OCI-LY3 (cell line): ENCODE measurements at regions not wholly inside any gene's neighbourhood (a gene's known extent, or its start where the extent isn't known, plus 50 kb on each side); places are given as distances from the start of the nearest gene placed in this dataset.

Experiments used
- H2AFZ ChIP-seq: fragments of 200-600, 300-600 bp; shearing (Covaris generic); 2 replicates; pipeline ENCODE4 v1.6.0; 2014; ENCODE audit warnings: antibody characterized with exemption, low read depth, low read length
- H3K27ac ChIP-seq: fragments of 200-600, 300-600 bp; sonication (generic); 2 replicates; pipeline ENCODE4 v1.5.1; 2014; ENCODE audit warnings: mild to moderate bottlenecking, low read length, moderate library complexity, mixed read lengths
- H3K27me3 ChIP-seq: fragments of 200-600, 300-600 bp; sonication (generic); 2 replicates; pipeline ENCODE4 v1.6.1; 2014; ENCODE audit warnings: low read depth, low read length, mixed read lengths
- H3K36me3 ChIP-seq: fragments of 200-600, 300-600 bp; sonication (generic); replicated peaks from 2 replicates; pipeline ENCODE3; 2014; ENCODE audit warnings: low read depth, low read length, mixed read lengths
- H3K4me1 ChIP-seq: fragments of 300-600, 200-600 bp; sonication (generic); 2 replicates; pipeline ENCODE4 v1.6.1; 2014; ENCODE audit warnings: low read length, mixed read lengths
- H3K4me2 ChIP-seq: fragments of 200-600, 300-600 bp; sonication (generic); 2 replicates; pipeline ENCODE4 v1.6.1; 2014; ENCODE audit warnings: low read length, mixed read lengths
- H3K4me3 ChIP-seq: fragments of 300-600, 200-600 bp; sonication (generic); 2 replicates; pipeline ENCODE4 v1.5.1; 2014; ENCODE audit warnings: antibody characterized with exemption, mild to moderate bottlenecking, low read length, moderate library complexity
- H3K79me2 ChIP-seq: fragments of 300-600, 200-600 bp; shearing (Covaris generic); 2 replicates; pipeline ENCODE4 v1.6.1; 2014; ENCODE audit warnings: mild to moderate bottlenecking, low read length, mixed read lengths
- H3K9ac ChIP-seq: fragments of 300-600, 200-600 bp; shearing (Covaris generic); 2 replicates; pipeline ENCODE4 v1.6.0; 2014; ENCODE audit warnings: mild to moderate bottlenecking, low read length, moderate library complexity
- H3K9me3 ChIP-seq: fragments of 200-600, 300-600 bp; shearing (Covaris generic); 2 replicates; pipeline ENCODE4 v1.6.1; 2014; ENCODE audit warnings: low read length, mixed read lengths; ENCODE audit not compliant: insufficient read depth
- H4K20me1 ChIP-seq: fragments of 200-600, 300-600 bp; sonication (generic); 2 replicates; pipeline ENCODE4 v1.6.1; 2016; ENCODE audit warnings: low read length, mixed read lengths; ENCODE audit not compliant: insufficient read depth
- CTCF ChIP-seq: fragments of 200-600, 300-600 bp; sonication (generic); IDR thresholded peaks from 2 replicates; pipeline ENCODE4 v1.5.1; 2014; ENCODE audit warnings: antibody characterized with exemption, low read length, low read depth
- EZH2phosphoT487 ChIP-seq: fragments of 200-600 bp; shearing (Covaris generic); IDR thresholded peaks from 2 replicates; pipeline ENCODE4 v1.6.1; 2018; ENCODE audit warnings: antibody characterized with exemption, mixed run types, low read depth

- no peak overlapping the region for H2AFZ ChIP-seq
These were observed 214.8 kb upstream of the NAALADL2 start for GRCh38 chr3:174644287-174644686.

GRCh38 chr3:174651951-174652350 is 207.2 kb upstream of the NAALADL2 start:
- Histone ChIP-seq H3K4me2 (no peak overlapping the region), H3K9ac (no peak overlapping the region), H3K27me3 (no peaks in the 10 kb centered on the region), H3K4me1 (no peaks in the 10 kb centered on the region), H3K9me3 (no peaks in the 10 kb centered on the region), H3K4me3 (no peak overlapping the region), H3K27ac (no peak overlapping the region), H4K20me1 (no peaks in the 10 kb centered on the region), H3K79me2 (no peaks in the 10 kb centered on the region), H3K36me3 (no peaks in the 10 kb centered on the region), H2AFZ (no peak overlapping the region)
- TF ChIP-seq EZH2phosphoT487 (no peak), CTCF (no peak)

More at GRCh38 chr3:174644287-174644686, 214.8 kb upstream of the NAALADL2 start:
- no peak for TF ChIP-seq EZH2phosphoT487
- TF ChIP-seq CTCF, result no peak
- no peaks in the 10 kb centered on the region for H4K20me1 ChIP-seq
- H3K4me1 ChIP-seq, result no peaks in the 10 kb centered on the region
- no peak overlapping the region for H3K4me2 ChIP-seq
- H3K9me3 ChIP-seq, result no peaks in the 10 kb centered on the region
- no peak overlapping the region for H3K4me3 ChIP-seq
- H3K36me3 ChIP-seq, result no peaks in the 10 kb centered on the region
- no peak overlapping the region for H3K27ac ChIP-seq
- no peak overlapping the region for H3K9ac ChIP-seq
- H3K27me3 ChIP-seq, result no peaks in the 10 kb centered on the region
- no peaks in the 10 kb centered on the region for H3K79me2 ChIP-seq

DNA sequence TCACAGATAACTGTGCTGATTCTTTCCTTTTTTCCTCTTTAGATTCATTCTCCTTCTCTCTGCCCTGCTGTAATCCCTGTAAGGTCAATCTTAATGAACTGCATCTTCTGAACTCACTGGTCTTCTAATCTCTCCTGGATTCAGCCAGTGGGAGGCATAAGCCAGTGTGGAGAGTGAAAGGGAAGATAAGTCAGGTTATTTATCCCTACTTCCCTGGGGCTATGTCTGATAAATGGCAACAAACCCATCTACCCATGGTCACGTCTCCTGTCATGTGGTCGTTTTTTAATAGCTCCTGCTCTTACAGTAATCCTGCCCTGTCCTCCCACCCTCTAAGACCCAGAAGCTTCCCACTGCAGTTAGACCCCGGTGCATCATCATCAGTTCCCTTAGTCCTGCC is 199.6 kb upstream of the NAALADL2 start:
- Histone ChIP-seq H2AFZ (no peak overlapping the region), H4K20me1 (no peaks in the 10 kb centered on the region), H3K4me3 (no peak overlapping the region), H3K79me2 (no peaks in the 10 kb centered on the region), H3K27me3 (no peaks in the 10 kb centered on the region), H3K4me2 (no peak overlapping the region), H3K9ac (no peak overlapping the region), H3K9me3 (no peaks in the 10 kb centered on the region), H3K4me1 (no peaks in the 10 kb centered on the region), H3K36me3 (no peaks in the 10 kb centered on the region), H3K27ac (no peak overlapping the region)
- TF ChIP-seq EZH2phosphoT487 (no peak), CTCF (no peak)

DNA sequence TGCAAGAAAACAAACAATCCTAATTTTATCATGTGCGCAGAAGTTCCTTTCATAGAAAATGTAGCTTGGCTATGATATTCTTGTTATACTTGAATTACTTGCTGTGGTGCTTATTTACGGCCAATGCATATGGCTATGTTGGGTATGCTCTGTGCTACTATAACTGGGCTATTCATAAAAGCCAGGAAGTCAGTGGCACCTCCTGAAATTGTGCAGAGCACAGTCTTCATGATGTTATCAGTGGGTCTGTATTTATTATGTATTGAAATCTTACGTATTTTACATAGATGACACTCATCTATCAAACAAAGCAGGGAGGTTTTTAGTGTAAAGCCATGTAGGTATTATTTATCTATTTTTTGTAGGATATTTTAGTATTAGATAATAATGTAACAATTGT is 196.5 kb upstream of the NAALADL2 start:
- Histone ChIP-seq H3K27ac (no peak overlapping the region), H3K4me3 (no peak overlapping the region), H3K9me3 (no peaks in the 10 kb centered on the region), H3K4me2 (no peak overlapping the region), H3K4me1 (no peaks in the 10 kb centered on the region), H3K36me3 (no peaks in the 10 kb centered on the region), H4K20me1 (no peaks in the 10 kb centered on the region), H2AFZ (no peak overlapping the region), H3K27me3 (no peaks in the 10 kb centered on the region), H3K9ac (no peak overlapping the region), H3K79me2 (no peaks in the 10 kb centered on the region)
- TF ChIP-seq CTCF, result no peak
- no peak for TF ChIP-seq EZH2phosphoT487
